Endothelial cell of umbilical vein (primary cell): ENCODE measurements at regions not wholly inside any gene's neighbourhood (a gene's known extent, or its start where the extent isn't known, plus 50 kb on each side); places are given as distances from the start of the nearest gene placed in this dataset.
A peak's percentile ranks its signal among the peaks of the same experiment; 100 is the strongest.

ENCODE experiments used
- BruUV-seq: library from RNA; stranded (reverse); fragments of 400-500 nt; replicated peaks from 2 replicates; lab custom pipeline; 2021; lab: Mats Ljungman, UMichigan
- CTCF ChIA-PET: fragments of 300-600, 350-600 bp; sonication (Branson Sonifier 250); formaldehyde crosslinking; loops from one replicate; lab custom pipeline; 2021; ENCODE audit warnings: antibody characterized with exemption, inconsistent platforms; lab: Charles Lee
- POLR2A ChIA-PET: fragments of 300-600, 350-600 bp; sonication (Branson Sonifier 250); formaldehyde crosslinking; loops from one replicate; lab custom pipeline; 2021; ENCODE audit warnings: antibody characterized with exemption, inconsistent platforms; lab: Charles Lee
- DNase-seq: peaks from one replicate; pipeline ENCODE4 v3.0.0-alpha.2; 2011; ENCODE audit warnings: low read depth, low spot score
- FAIRE-seq: peaks from 2 replicates; lab custom pipeline; 2011; peaks lifted over from hg19 to GRCh38; lab: Jason Lieb, UNC
- H2AFZ ChIP-seq: 2 replicates; pipeline ENCODE4 v1.6.0; 2012; ENCODE audit warnings: low read depth, low read length, control low read depth, inconsistent platforms
- H3K27ac ChIP-seq: 2 replicates; pipeline ENCODE4 v1.5.1; 2011; ENCODE audit warnings: low read depth, mild to moderate bottlenecking, control low read depth, low read length, moderate library complexity; ENCODE audit not compliant: insufficient read depth
- H3K27me3 ChIP-seq, 2 experiments: 2 replicates each; pipeline versions ENCODE4 v1.6.0 to v1.6.1; 2011; ENCODE audit warnings: low read length in 2 of 2, mixed read lengths in 1 of 2; ENCODE audit not compliant: control insufficient read depth in 2 of 2, insufficient read depth in 2 of 2
- H3K36me3 ChIP-seq, 2 experiments: 2 replicates in 1 of 2; 3 replicates in 1 of 2; pipeline ENCODE4 v1.5.1; 2011; ENCODE audit warnings: low read length in 2 of 2, mild to moderate bottlenecking in 1 of 2, moderate library complexity in 1 of 2; ENCODE audit not compliant: control insufficient read depth in 2 of 2, insufficient read depth in 2 of 2; ENCODE audit errors: extremely low read depth in 1 of 2
- H3K4me1 ChIP-seq: 3 replicates; pipeline ENCODE4 v1.5.1; 2011; ENCODE audit warnings: mild to moderate bottlenecking, low read length; ENCODE audit not compliant: control insufficient read depth, insufficient read depth; ENCODE audit errors: extremely low read depth
- H3K4me2 ChIP-seq: 2 replicates; pipeline ENCODE4 v1.6.1; 2011; ENCODE audit warnings: low read length, control low read depth, mixed read lengths; ENCODE audit not compliant: insufficient read depth
- H3K4me3 ChIP-seq, 3 experiments: fragments of 200-600 bp in 1 of 3; sonication (generic), shearing (Covaris generic) in 1 of 3; replicated peaks in 1 of 3; 2 replicates each; pipeline ENCODE4 v1.5.1; 2011 to 2016; ENCODE audit warnings: control low read depth in 3 of 3, low read length in 3 of 3, mild to moderate bottlenecking in 2 of 3, inconsistent platforms in 1 of 3, low read depth in 1 of 3, moderate library complexity in 1 of 3; ENCODE audit not compliant: insufficient read depth in 1 of 3
- H3K79me2 ChIP-seq: 2 replicates; pipeline ENCODE4 v1.6.0; 2012; ENCODE audit warnings: low read length, inconsistent platforms; ENCODE audit not compliant: control insufficient read depth, insufficient read depth
- H3K9ac ChIP-seq: replicated peaks from 2 replicates; pipeline ENCODE3; 2011; ENCODE audit warnings: low read length, control low read depth; ENCODE audit not compliant: insufficient read depth; ENCODE audit errors: extremely low read depth
- H3K9me1 ChIP-seq: replicated peaks from 3 replicates; pipeline ENCODE4 v1.6.0; 2011; ENCODE audit warnings: mild to moderate bottlenecking, low read length; ENCODE audit not compliant: control insufficient read depth, insufficient read depth; ENCODE audit errors: extremely low read depth
- H3K9me3 ChIP-seq: replicated peaks from 2 replicates; pipeline ENCODE4 v1.5.1; 2012; ENCODE audit warnings: low read length, inconsistent platforms; ENCODE audit not compliant: control insufficient read depth, insufficient read depth
- H4K20me1 ChIP-seq: replicated peaks from 2 replicates; pipeline ENCODE3; 2011; ENCODE audit warnings: mild to moderate bottlenecking, low read length; ENCODE audit not compliant: control insufficient read depth, insufficient read depth; ENCODE audit errors: extremely low read depth
- CTCF ChIP-seq, 2 donors: IDR thresholded peaks; 1 replicate in 1 of 2; 2 replicates in 1 of 2; pipeline ENCODE4 v1.5.1; 2011; ENCODE audit warnings: low read length in 2 of 2, mild to moderate bottlenecking in 2 of 2, moderate library complexity in 2 of 2, control low read depth in 1 of 2, inconsistent platforms in 1 of 2, low read depth in 1 of 2; ENCODE audit not compliant: insufficient read depth in 1 of 2; ENCODE audit errors: extremely low read depth in 1 of 2
- EZH2 ChIP-seq: IDR thresholded peaks from 2 replicates; pipeline ENCODE4 v1.6.1; 2012; ENCODE audit warnings: borderline replicate concordance, low read depth, mild to moderate bottlenecking, moderate library complexity, low read length, inconsistent platforms; ENCODE audit not compliant: severe bottlenecking
- FOS ChIP-seq: IDR thresholded peaks from 2 replicates; pipeline ENCODE4 v1.6.1; 2011; ENCODE audit warnings: mild to moderate bottlenecking, low read length, moderate library complexity, borderline replicate concordance; ENCODE audit not compliant: insufficient read depth
- GATA2 ChIP-seq: IDR thresholded peaks from 2 replicates; pipeline ENCODE4 v1.7.0; 2011; ENCODE audit warnings: low read depth, mild to moderate bottlenecking, moderate library complexity, mixed read lengths, low read length; ENCODE audit not compliant: insufficient read length, insufficient read depth
- JUN ChIP-seq: IDR thresholded peaks from 2 replicates; pipeline ENCODE4 v1.6.1; 2011; ENCODE audit warnings: borderline replicate concordance, low read depth; ENCODE audit not compliant: insufficient read length, insufficient read depth
- MYC ChIP-seq: IDR thresholded peaks from one replicate; pipeline ENCODE4 v1.6.1; 2011; ENCODE audit warnings: mild to moderate bottlenecking, low read depth, low read length
- POLR2A ChIP-seq: IDR thresholded peaks from 2 replicates; pipeline ENCODE4 v1.6.1; 2012; ENCODE audit warnings: low read depth, mild to moderate bottlenecking, control low read depth, low read length
- POLR2AphosphoS5 ChIP-seq: IDR thresholded peaks from 2 replicates; pipeline ENCODE4 v1.6.1; 2012; ENCODE audit warnings: low read depth, mild to moderate bottlenecking, control low read depth, low read length, moderate library complexity; ENCODE audit not compliant: insufficient read depth
- dilution Hi-C: fragments of 300-500 bp; cut with MboI; formaldehyde crosslinking; loops from one replicate; pipeline ENCODE4 v1.15.0; 2019; ENCODE audit warnings: low sequenced_read_pairs; ENCODE audit not compliant: extremely low pct_ligation_motif_present
- intact Hi-C: fragments of 100-400 bp; cut with micrococcal nuclease; formaldehyde crosslinking; loops from one replicate; pipeline ENCODE4 v1.10.0; 2022
- TF ChIP-seq, protein P1 (sequence below): IDR thresholded peaks from 2 replicates; pipeline ENCODE4 v1.6.1; 2011; ENCODE audit not compliant: insufficient read depth, insufficient read length

GRCh38 chr5:36492984-36493654, 113.3 kb upstream of the SLC1A3 start:
- FAIRE-seq (no peak), DNase-seq (peak; percentile 4)
- no peaks in the 10 kb centered on the region for H3K36me3 ChIP-seq
- no peaks in the 10 kb centered on the region for H3K27me3 ChIP-seq
- CTCF ChIA-PET, result interaction anchor here (1.0 to 2.6 kb wide), 3 partner anchors 12 to 112 kb away, joined by 3 to 14 read pairs (median 3); no protein-coding TSS in a partner anchor
- no peaks in the 10 kb centered on the region for H3K9me3 ChIP-seq
- no peak overlapping the region for H3K9ac ChIP-seq
- TF ChIP-seq JUN (no peak), MYC (no peak), POLR2A (no peak), POLR2AphosphoS5 (no peak), GATA2 (no peak), FOS (peak; percentile 63)
- no peak overlapping the region for H3K27ac ChIP-seq
- intact Hi-C loops (no loop called here), dilution Hi-C loops (no loop called here)
- H3K79me2 ChIP-seq, result no peaks in the 10 kb centered on the region
- no peaks in the 10 kb centered on the region for H3K9me1 ChIP-seq
- POLR2A ChIA-PET, result no interaction called here
- H3K4me2 ChIP-seq, result no peak overlapping the region
- no TSS peak for BruUV-seq
- H2AFZ ChIP-seq, result no peak overlapping the region
- no peak overlapping the region for H3K4me3 ChIP-seq
- H3K4me1 ChIP-seq, result no peaks in the 10 kb centered on the region
- no peaks in the 10 kb centered on the region for H4K20me1 ChIP-seq

DNA sequence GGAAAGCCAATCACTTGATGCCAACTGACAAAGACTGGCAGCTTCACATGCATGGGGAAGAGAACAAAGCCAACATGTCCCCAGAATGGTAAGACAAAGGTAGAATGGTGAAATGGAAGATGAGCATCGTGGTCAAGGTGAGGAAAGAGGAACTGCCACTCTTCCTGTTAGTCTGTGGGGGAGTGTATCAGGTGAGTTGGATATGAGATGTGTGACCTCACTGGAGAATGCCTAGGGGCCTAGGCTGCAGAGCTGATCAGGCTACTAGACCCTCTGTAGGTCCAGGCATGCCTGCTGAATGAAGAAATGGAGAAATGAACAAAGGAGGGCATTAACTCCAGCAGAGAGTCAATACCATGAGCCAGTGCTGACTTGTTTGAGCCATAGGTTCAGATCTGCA, 112.4 kb upstream of the SLC1A3 start:
- no peaks in the 10 kb centered on the region for H3K4me1 ChIP-seq
- BruUV-seq, result no TSS peak
- no peak overlapping the region for H3K27ac ChIP-seq
- dilution Hi-C loops (no loop called here), intact Hi-C loops (no loop called here)
- FAIRE-seq, result no peak
- H4K20me1 ChIP-seq, result no peaks in the 10 kb centered on the region
- H3K36me3 ChIP-seq, result no peaks in the 10 kb centered on the region
- POLR2A ChIA-PET, result no interaction called here
- CTCF ChIA-PET, result interaction anchor here (1.1 to 2.6 kb wide), 3 partner anchors 11 to 14 kb away, joined by 3 to 14 read pairs (median 3); no protein-coding TSS in a partner anchor
- H3K27me3 ChIP-seq, result no peaks in the 10 kb centered on the region
- H2AFZ ChIP-seq, result no peak overlapping the region
- no peaks in the 10 kb centered on the region for H3K9me3 ChIP-seq
- H3K79me2 ChIP-seq, result no peaks in the 10 kb centered on the region
- H3K9me1 ChIP-seq, result no peaks in the 10 kb centered on the region
- H3K4me3 ChIP-seq, result no peak overlapping the region
- no peak for TF ChIP-seq POLR2A
- no peak for TF ChIP-seq JUN
- no peak for TF ChIP-seq EZH2
- TF ChIP-seq CTCF (IDR thresholded peaks at IDR 0.05; ENCODE audit: extremely low read depth in 1 of 2, insufficient read depth in 1 of 2, low read depth in 1 of 2, low read length in 2 of 2), result no peak
- TF ChIP-seq, protein P1, sequence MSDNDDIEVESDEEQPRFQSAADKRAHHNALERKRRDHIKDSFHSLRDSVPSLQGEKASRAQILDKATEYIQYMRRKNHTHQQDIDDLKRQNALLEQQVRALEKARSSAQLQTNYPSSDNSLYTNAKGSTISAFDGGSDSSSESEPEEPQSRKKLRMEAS, result no peak
- no peak for TF ChIP-seq GATA2
- TF ChIP-seq MYC, result no peak
- TF ChIP-seq FOS, result no peak
- TF ChIP-seq POLR2AphosphoS5, result no peak
- no peak overlapping the region for H3K4me2 ChIP-seq
- no peak for DNase-seq
- no peak overlapping the region for H3K9ac ChIP-seq
